ENCODE measurements at regions not wholly inside any gene's neighbourhood (a gene's known extent, or its start where the extent isn't known, plus 50 kb on each side); places are given as distances from the start of the nearest gene placed in this dataset.

DNA sequence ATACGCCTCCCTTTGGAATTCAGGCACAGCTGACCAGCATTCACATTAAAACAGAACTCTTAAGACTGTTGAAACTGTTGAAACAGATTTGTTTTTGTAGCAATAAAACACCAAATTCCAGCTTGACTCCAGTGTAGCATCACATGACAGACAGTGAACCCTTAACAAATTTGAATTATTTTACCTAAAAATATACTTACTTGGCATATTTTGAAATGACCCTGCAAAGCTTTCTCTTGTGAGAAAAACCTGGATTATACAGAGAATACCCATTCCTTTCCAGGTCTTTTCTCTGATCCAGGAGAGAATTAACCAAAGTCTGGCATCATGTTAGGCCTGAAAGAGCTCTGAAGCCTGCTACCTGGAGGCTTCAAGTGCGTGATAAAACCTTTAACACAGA lies 410.3 kb downstream of the FOXG1 start:
- H3K4me3 ChIP-seq (ENCODE audit: low read length): no peak overlapping the region
- no peaks in the 10 kb centered on the region for H3K27me3 ChIP-seq (ENCODE audit: control insufficient read depth, insufficient read depth, low read length)
- DNase-seq: no peak
- H3K27ac ChIP-seq (ENCODE audit: low read length): no peak overlapping the region
- no peaks in the 10 kb centered on the region for H3K36me3 ChIP-seq (ENCODE audit: control insufficient read depth, insufficient read depth, low read length)
- no peaks in the 10 kb centered on the region for H3K4me1 ChIP-seq (ENCODE audit: control insufficient read depth, insufficient read depth, low read length)
- H3K9me3 ChIP-seq (ENCODE audit: control insufficient read depth, low read depth, low read length): no peaks in the 10 kb centered on the region
- no CpG with 5 or more reads among the region's 2 CpGs for WGBS (ENCODE audit: insufficient coverage, low lambda C conversion rate)

DNA sequence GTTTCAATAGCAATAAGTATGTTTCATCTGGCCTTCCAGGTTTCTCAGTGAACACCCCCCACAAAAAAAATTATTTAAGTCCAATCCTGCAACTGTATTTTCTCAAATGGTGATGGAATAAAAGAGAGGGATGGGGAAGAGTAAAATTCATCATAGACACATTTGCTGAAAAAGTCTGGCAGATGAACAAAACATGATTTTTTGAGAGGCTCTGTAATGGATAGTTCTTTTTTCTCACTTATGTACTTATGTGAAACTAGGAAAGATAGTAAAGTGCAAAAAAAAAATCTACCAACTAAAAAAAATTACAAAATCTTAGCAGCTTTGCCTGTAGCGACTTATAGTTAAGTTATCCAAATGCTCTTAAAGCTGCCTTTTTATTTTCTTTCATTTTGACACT lies 412.4 kb downstream of the FOXG1 start:
- no peaks in the 10 kb centered on the region for H3K9me3 ChIP-seq (ENCODE audit: control insufficient read depth, low read depth, low read length)
- H3K27ac ChIP-seq (ENCODE audit: low read length): no peak overlapping the region
- no peak overlapping the region for H3K4me3 ChIP-seq (ENCODE audit: low read length)
- no peaks in the 10 kb centered on the region for H3K36me3 ChIP-seq (ENCODE audit: control insufficient read depth, insufficient read depth, low read length)
- H3K4me1 ChIP-seq (ENCODE audit: control insufficient read depth, insufficient read depth, low read length): no peaks in the 10 kb centered on the region
- WGBS (ENCODE audit: insufficient coverage, low lambda C conversion rate): 100% methylated on average over 1 of the region's 1 CpG
- H3K27me3 ChIP-seq (ENCODE audit: control insufficient read depth, insufficient read depth, low read length): no peaks in the 10 kb centered on the region
- no peak for DNase-seq

DNA sequence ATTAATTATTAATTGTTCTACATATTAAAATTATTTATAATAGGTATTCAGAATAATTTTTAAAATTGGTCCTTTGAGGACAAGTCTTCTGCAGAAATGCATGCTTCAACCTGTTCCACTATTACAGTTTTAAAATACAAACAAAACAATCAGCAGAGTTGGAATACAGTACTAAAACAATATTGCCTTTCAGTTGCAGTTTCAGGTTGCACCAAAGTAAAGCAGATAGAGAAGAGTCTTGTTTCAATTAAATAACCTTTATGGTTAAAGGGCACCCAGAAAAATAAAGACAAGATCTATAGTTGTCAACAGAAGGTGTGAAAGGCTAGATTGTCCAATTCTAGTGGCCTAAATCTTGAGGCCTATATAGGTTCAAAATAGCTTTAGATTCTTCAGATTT lies 424.5 kb downstream of the FOXG1 start:
- Histone ChIP-seq H3K4me1 (ENCODE audit: control insufficient read depth, insufficient read depth, low read length) (no peaks in the 10 kb centered on the region), H3K27me3 (ENCODE audit: control insufficient read depth, insufficient read depth, low read length) (no peaks in the 10 kb centered on the region), H3K4me3 (ENCODE audit: low read length) (no peak overlapping the region), H3K27ac (ENCODE audit: low read length) (no peak overlapping the region), H3K9me3 (ENCODE audit: control insufficient read depth, low read depth, low read length) (no peaks in the 10 kb centered on the region), H3K36me3 (ENCODE audit: control insufficient read depth, insufficient read depth, low read length) (no peaks in the 10 kb centered on the region)
- no peak for DNase-seq

DNA sequence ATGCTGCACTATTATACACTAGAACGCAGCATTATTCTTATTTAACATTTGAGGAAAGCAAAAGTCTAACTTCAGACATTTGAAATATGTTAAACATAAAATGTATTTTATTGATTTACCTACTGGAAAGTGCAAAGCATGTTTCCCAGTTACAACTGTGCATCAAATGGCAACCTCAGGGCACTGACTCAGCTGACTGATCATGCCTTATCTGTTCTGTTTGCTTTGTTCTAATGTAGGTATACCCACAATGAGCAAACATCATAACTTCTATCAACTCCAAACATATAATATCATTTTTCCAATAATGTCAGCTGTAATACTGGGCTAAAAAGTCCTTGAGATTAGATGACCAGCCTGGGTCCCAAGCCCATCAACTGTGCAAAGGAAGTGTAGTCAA lies 431.0 kb downstream of the FOXG1 start:
- no peaks in the 10 kb centered on the region for H3K4me1 ChIP-seq (ENCODE audit: control insufficient read depth, insufficient read depth, low read length)
- no peak overlapping the region for H3K27ac ChIP-seq (ENCODE audit: low read length)
- no peaks in the 10 kb centered on the region for H3K9me3 ChIP-seq (ENCODE audit: control insufficient read depth, low read depth, low read length)
- no peaks in the 10 kb centered on the region for H3K27me3 ChIP-seq (ENCODE audit: control insufficient read depth, insufficient read depth, low read length)
- 90% methylated on average over 1 of the region's 1 CpG for WGBS (ENCODE audit: insufficient coverage, low lambda C conversion rate)
- H3K36me3 ChIP-seq (ENCODE audit: control insufficient read depth, insufficient read depth, low read length): no peaks in the 10 kb centered on the region
- DNase-seq: no peak
- no peak overlapping the region for H3K4me3 ChIP-seq (ENCODE audit: low read length)

DNA sequence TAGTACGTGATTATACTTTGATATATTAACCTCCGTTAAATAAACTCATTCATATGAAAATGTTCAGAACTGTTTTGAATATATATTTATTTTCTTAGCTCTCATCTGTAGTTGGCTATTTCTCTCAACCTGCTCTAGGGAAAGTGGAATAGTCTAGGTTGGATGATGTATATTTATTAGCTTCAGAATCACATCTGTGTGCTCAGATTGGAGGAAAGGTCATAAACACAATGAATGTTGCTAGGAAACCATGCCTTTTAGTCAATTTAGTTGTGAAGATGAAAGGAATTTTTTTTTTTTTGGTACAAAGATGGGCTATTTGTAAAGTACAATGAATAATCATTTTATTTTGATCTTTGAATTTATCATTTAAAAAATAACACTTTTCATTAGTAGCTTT lies 439.1 kb downstream of the FOXG1 start:
- 85% methylated on average over 2 of the region's 2 CpGs for WGBS (ENCODE audit: insufficient coverage, low lambda C conversion rate)
- no peaks in the 10 kb centered on the region for H3K36me3 ChIP-seq (ENCODE audit: control insufficient read depth, insufficient read depth, low read length)
- no peak overlapping the region for H3K4me3 ChIP-seq (ENCODE audit: low read length)
- H3K27ac ChIP-seq (ENCODE audit: low read length): no peak overlapping the region
- no peak for DNase-seq
- H3K9me3 ChIP-seq (ENCODE audit: control insufficient read depth, low read depth, low read length): no peaks in the 10 kb centered on the region
- no peaks in the 10 kb centered on the region for H3K4me1 ChIP-seq (ENCODE audit: control insufficient read depth, insufficient read depth, low read length)
- no peaks in the 10 kb centered on the region for H3K27me3 ChIP-seq (ENCODE audit: control insufficient read depth, insufficient read depth, low read length)

DNA sequence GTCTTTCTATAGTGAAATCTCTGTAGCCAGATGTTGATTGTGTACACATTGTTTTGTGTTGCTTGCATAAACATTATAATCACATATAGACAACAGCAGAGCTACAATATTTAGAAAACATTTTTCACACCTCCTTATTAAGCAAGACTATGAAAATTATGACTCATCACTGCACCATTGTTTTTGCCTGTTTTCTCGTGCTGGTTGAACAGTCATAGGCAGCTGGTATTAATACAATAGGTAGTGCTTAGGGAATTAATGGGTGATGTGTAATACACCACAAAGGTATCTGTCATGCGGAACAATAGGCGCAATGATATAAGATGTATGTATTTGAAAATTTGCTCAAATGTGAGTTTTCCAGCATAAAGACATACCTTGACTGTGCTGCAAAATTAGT lies 449.3 kb downstream of the FOXG1 start:
- no peaks in the 10 kb centered on the region for H3K9me3 ChIP-seq (ENCODE audit: control insufficient read depth, low read depth, low read length)
- WGBS (ENCODE audit: insufficient coverage, low lambda C conversion rate): no CpG with 5 or more reads among the region's 3 CpGs
- no peak for DNase-seq

DNA sequence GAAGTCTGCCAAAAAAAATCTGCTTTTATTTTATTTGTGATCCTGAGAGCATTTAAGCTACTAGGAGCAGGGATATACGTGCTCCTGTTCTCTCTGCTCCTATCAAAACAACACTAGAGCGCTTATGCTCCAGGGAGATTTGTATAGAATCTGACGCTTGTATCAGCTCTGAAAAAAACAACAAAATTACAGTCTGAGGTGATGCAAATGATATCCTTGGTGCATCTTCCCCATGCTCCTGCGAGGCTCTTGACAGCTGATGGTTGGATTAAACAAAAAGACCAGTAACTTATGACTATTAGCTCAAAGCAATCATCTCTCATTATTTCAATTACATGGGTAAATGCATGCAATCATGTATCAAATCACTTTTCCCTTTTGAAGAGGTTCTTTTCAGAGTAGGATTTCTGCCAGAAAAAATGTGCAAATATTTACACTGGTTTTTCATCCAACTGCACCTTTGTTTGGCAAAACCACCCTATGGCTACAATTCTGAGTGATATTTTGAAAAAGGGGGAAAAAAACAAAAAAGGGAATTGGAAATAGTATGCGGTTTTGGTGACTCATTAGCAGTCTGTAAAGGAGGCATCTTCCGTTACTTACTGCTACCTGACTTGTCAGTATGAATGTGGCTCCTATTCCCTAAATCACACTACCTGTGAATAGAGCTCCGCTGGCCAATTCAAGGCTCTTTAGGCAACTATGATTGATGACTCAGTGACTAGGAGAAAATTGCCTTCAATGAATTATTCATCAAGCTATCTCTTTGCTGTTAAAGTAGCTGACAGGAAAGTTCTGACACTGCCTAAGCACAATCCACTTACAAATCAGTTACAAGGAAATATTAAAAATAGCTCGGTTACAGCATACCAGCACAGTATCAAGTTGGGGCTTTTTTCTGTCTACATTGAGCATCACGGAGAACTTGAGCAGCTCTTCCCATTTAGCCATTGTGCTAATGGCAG lies 450.0 kb downstream of the FOXG1 start:
- Histone ChIP-seq H3K27me3 (ENCODE audit: control insufficient read depth, insufficient read depth, low read length) (peaks cover 3% of the 10 kb centered on the region), H3K36me3 (ENCODE audit: control insufficient read depth, insufficient read depth, low read length) (no peaks in the 10 kb centered on the region)
- 68% methylated on average over 2 of the region's 9 CpGs for WGBS (ENCODE audit: insufficient coverage, low lambda C conversion rate)

More for the DNA sequence above, 449.3 kb downstream of the FOXG1 start:
- no peaks in the 10 kb centered on the region for H3K36me3 ChIP-seq (ENCODE audit: control insufficient read depth, insufficient read depth, low read length)
- peaks cover 3% of the 10 kb centered on the region for H3K27me3 ChIP-seq (ENCODE audit: control insufficient read depth, insufficient read depth, low read length)
- H3K4me3 ChIP-seq (ENCODE audit: low read length): no peak overlapping the region
- no peak overlapping the region for H3K27ac ChIP-seq (ENCODE audit: low read length)
- H3K4me1 ChIP-seq (ENCODE audit: control insufficient read depth, insufficient read depth, low read length): no peaks in the 10 kb centered on the region

DNA sequence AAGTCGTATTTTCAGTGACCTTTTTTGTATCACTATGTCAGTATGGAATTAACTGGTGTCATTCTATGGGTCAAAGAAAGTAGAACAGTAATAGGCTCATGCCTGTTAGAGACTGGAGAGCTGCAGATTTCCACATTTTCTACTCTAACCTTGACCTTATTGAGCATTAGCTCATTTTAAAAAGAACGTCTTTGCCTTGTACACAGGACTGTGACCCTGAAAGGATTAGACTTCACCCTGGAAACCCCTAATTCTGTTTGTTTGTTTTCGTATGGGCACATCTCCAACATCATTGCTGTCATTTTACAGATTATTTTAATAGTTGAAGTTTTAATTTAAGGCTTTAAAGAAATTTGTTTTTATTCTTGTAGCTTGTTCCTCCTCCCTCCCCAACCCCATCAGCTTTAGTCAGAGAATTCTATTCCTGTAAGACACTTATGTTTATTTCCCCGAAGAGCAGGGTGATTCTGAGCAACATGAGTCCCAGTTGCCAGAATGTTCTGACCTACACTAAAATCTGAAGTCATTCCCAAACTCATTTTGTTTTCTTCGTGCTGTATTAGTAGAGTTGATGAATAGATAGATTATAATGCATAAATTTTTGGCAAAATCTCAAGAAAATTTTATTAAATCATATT lies 451.3 kb downstream of the FOXG1 start:
- no peak overlapping the region for H3K27ac ChIP-seq (ENCODE audit: low read length)
- no peaks in the 10 kb centered on the region for H3K4me1 ChIP-seq (ENCODE audit: control insufficient read depth, insufficient read depth, low read length)
- H3K4me3 ChIP-seq (ENCODE audit: low read length): no peak overlapping the region
- H3K27me3 ChIP-seq (ENCODE audit: control insufficient read depth, insufficient read depth, low read length): peaks cover 3% of the 10 kb centered on the region
- WGBS (ENCODE audit: insufficient coverage, low lambda C conversion rate): 0% methylated on average over 1 of the region's 5 CpGs
- H3K9me3 ChIP-seq (ENCODE audit: control insufficient read depth, low read depth, low read length): no peaks in the 10 kb centered on the region
- DNase-seq: no peak
- H3K36me3 ChIP-seq (ENCODE audit: control insufficient read depth, insufficient read depth, low read length): no peaks in the 10 kb centered on the region

More for the DNA sequence above, 450.0 kb downstream of the FOXG1 start:
- Histone ChIP-seq H3K4me1 (ENCODE audit: control insufficient read depth, insufficient read depth, low read length) (no peaks in the 10 kb centered on the region), H3K27ac (ENCODE audit: low read length) (no peak overlapping the region), H3K4me3 (ENCODE audit: low read length) (no peak overlapping the region), H3K9me3 (ENCODE audit: control insufficient read depth, low read depth, low read length) (no peaks in the 10 kb centered on the region)
- no peak for DNase-seq

DNA sequence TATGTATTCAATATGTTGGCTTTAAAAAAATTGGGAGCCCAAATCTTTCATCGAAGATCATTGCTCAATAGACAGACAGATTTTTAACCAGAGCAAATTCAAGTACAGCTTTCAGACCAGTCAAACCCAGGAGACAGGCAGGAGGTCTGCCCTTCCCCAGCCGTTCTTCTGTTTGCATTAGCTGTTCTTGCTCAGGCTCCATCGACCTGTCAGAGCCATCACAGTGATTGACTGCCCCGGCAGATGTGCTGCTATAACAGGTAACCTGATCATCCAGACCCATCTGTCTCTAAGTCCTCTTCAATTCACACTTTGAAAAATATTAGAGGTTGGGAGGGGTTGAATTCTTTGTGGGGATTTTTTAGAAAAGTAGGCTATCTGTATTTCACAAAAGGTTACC lies 453.5 kb downstream of the FOXG1 start:
- peaks cover 3% of the 10 kb centered on the region for H3K27me3 ChIP-seq (ENCODE audit: control insufficient read depth, insufficient read depth, low read length)
- no peak overlapping the region for H3K4me3 ChIP-seq (ENCODE audit: low read length)
- DNase-seq: no peak
- H3K27ac ChIP-seq (ENCODE audit: low read length): no peak overlapping the region
- no peaks in the 10 kb centered on the region for H3K36me3 ChIP-seq (ENCODE audit: control insufficient read depth, insufficient read depth, low read length)
- H3K4me1 ChIP-seq (ENCODE audit: control insufficient read depth, insufficient read depth, low read length): no peaks in the 10 kb centered on the region
- no CpG with 5 or more reads among the region's 4 CpGs for WGBS (ENCODE audit: insufficient coverage, low lambda C conversion rate)
- no peaks in the 10 kb centered on the region for H3K9me3 ChIP-seq (ENCODE audit: control insufficient read depth, low read depth, low read length)

DNA sequence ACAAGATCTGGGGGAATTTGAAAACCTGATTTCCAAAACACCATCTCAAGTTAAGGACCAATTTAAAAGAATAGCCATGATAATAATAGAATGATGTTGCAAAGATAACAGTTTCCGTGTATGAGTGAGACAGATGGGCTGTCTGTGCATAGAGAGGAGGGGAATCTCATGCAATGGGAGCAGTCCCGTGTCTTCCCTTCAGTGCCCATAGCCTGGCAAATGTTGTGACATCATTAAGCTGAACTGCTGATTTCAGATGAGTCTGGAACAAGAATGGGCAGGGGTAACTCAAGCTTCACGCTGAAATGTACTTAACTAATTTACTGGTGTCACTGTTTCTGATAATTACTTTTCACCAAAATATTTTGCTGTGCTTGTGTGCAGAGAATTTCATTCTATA lies 454.0 kb downstream of the FOXG1 start:
- DNase-seq: no peak
- H3K27ac ChIP-seq (ENCODE audit: low read length): no peak overlapping the region
- H3K27me3 ChIP-seq (ENCODE audit: control insufficient read depth, insufficient read depth, low read length): peaks cover 3% of the 10 kb centered on the region
- H3K36me3 ChIP-seq (ENCODE audit: control insufficient read depth, insufficient read depth, low read length): no peaks in the 10 kb centered on the region
- 80% methylated on average over 1 of the region's 3 CpGs for WGBS (ENCODE audit: insufficient coverage, low lambda C conversion rate)
- no peaks in the 10 kb centered on the region for H3K4me1 ChIP-seq (ENCODE audit: control insufficient read depth, insufficient read depth, low read length)
- H3K4me3 ChIP-seq (ENCODE audit: low read length): no peak overlapping the region
- H3K9me3 ChIP-seq (ENCODE audit: control insufficient read depth, low read depth, low read length): no peaks in the 10 kb centered on the region
